ENCODE measurements at regions not wholly inside any gene's neighbourhood (a gene's known extent, or its start where the extent isn't known, plus 50 kb on each side); places are given as distances from the start of the nearest gene placed in this dataset.
"Not testable (repeated sequence)": the region's sequence is repeated elsewhere in the genome, so short reads cannot be mapped to it uniquely, and the experiment has no call there.

DNA sequence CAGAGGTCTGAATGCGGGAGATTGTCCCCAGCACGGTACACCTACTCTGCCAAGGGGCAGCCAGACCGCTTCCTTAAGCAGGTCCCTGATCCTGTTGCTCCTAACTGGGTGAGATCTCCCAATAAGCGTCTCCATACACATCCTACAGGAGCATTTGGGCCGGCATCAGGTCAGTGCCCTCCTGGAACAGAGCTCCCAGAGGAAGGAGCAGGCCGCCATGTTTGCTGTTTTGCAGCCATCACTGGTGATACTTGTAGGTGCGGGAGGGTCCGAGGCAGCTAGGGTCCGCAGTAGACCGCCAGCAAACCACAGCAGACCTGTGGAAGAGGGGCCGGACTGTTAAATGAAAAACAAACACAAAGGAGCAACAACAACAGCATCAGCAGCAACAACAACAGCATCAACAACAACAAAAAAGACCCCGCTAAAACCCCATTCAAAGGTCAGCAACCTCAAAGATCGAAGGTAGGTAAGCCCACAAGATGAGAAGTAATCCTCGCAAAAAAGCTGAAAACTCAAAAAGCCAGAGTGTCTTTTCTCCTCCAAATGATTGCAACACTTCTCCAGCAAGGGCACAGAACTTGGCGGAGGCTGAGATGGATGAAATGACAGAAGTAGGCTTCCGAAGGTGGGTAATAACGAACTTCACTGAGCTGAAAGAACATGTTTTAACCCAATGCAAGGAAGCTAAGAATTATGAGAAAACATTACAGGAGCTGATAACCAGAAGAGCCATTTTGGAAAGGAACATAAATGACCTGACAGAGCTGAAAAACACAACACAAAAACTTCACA lies 79.0 kb upstream of the CDH7 start:
- no peak for TF ChIP-seq CTCF (conservative IDR thresholded peaks at IDR 0.05)
- H3K27ac ChIP-seq: no peak overlapping the region

- not testable (repeated sequence) for H3K27ac ChIP-seq
Observed at GRCh38 chr18:65670145-65670544, 80.7 kb upstream of the CDH7 start.

DNA sequence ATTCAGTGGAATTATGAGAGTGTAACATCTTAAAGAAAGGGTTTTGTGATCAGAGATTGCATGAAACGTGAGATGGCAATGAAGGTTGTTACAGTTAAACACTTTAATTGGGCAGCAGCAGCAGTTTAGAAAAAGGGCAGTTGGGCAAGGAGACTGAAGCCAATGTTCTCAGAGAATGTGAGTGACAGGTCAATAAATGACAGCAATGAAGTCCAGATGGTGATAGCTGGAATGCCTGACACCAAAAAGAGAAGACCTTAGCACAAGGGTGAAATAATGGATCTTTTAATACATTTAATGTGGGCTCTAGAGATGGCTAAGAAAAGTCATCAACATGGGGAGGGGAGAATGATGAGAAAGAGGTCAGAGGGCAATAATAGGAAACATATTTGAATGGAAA lies 89.4 kb upstream of the CDH7 start:
- no peak overlapping the region for H3K27ac ChIP-seq
- no peak for TF ChIP-seq CTCF (conservative IDR thresholded peaks at IDR 0.05)

- no peak overlapping the region for H3K27ac ChIP-seq
- no peak for TF ChIP-seq CTCF (conservative IDR thresholded peaks at IDR 0.05)
Observed at GRCh38 chr18:65659912-65660311, 90.9 kb upstream of the CDH7 start.

DNA sequence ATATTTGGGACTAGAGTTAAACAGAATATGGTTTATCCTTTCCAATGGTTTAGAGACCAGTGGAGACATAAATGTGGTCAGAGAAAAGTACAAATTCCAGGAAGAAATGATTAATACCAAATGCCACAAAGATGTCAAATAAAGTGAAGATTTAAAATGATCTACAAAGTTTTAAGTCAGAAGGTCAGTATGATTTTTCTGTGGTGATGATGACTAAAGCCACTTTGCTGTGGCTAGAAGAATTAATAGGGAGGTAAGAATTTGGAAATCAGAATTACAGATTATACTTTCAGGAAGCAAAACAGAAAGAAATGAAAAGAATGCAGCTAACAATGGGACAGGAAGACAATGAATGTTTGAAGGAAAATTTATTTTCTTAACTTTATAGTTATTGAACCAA lies 91.5 kb upstream of the CDH7 start:
- no peak for TF ChIP-seq CTCF (conservative IDR thresholded peaks at IDR 0.05)
- H3K27ac ChIP-seq: no peak overlapping the region

DNA sequence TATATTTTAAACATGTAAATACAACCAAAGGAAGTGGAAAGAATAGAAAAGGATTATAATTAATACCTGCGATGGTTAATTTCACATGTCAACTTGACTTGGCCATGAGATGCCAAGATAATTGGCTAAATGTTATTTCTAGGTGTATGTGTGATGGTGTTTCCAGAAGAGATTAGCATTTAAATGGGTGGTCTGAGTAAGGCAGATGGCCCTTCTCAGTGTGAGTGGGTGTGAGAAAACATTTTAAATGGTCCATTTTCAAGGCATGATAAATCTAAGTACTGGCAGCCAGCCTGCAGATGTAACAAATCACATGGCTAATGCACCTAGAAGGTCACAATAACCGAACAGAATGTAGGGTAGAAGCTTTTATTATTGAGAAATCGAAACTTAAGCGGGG lies 99.6 kb upstream of the CDH7 start:
- no peak overlapping the region for H3K27ac ChIP-seq
- TF ChIP-seq CTCF (conservative IDR thresholded peaks at IDR 0.05): no peak

- no peak overlapping the region for H3K27ac ChIP-seq
Observed at GRCh38 chr18:65632236-65632635, 118.6 kb upstream of the CDH7 start.

More at GRCh38 chr18:65632236-65632635, 118.6 kb upstream of the CDH7 start:
- TF ChIP-seq CTCF (conservative IDR thresholded peaks at IDR 0.05): no peak

Measured in VCaP (cell line).